ENCODE measurements at regions not wholly inside any gene's neighbourhood (a gene's known extent, or its start where the extent isn't known, plus 50 kb on each side); places are given as distances from the start of the nearest gene placed in this dataset.
A peak's percentile ranks its signal among the peaks of the same experiment; 100 is the strongest.

DNA sequence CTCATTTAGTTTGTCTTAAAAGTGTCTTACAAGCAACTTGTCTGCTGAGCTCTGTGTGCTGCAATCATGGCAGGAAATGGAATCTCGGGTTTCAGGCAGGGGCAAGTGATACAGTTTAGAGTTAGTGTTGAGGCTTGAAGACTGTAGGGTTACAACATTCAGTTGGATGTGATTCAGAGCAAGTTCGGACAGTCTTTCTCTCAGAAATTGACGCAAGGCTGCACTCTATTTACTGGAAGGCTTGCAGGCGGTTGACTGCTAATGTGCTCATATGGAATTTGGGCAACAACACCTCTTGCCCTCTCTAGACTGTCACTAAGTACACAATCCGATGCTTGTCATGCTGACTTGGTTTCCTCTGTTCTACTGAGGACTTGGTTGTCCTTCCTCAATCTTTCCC, 161.7 kb upstream of the BMPER start:
- DNase-seq (ENCODE audit: missing footprints) (no peak), ATAC-seq (peak; percentile 58)
- intact Hi-C loops (cut with DNase I) = no loop called here

- ATAC-seq (no peak), DNase-seq (ENCODE audit: missing footprints) (no peak)
- intact Hi-C loops (cut with DNase I) = no loop called here
Observed at GRCh38 chr7:33744293-33745075, 160.9 kb upstream of the BMPER start.

GRCh38 chr7:33745934-33746333, 159.4 kb upstream of the BMPER start:
- intact Hi-C loops (cut with DNase I) = no loop called here
- ATAC-seq = no peak

DNA sequence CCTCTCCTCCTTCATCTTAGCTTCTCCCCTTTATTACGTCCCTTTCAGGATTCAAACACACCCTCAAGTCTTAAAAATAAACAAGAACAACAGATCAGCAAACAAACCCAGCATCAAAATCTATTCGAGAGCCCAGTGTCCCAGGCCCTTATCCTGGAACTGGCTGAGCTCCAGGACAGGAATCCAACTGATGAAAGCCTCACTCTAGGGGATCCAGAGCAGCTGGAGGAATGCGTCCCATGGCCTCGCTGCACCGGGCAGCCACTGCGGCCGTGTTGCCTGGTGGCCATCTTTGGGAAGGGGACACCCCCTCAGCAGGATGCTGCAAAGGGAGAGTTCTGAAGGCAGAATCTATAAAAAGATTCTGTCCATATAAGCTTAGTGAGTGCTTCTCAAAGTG, 156.5 kb upstream of the BMPER start:
- DNase-seq (ENCODE audit: missing footprints) (no peak), ATAC-seq (no peak)
- intact Hi-C loops (cut with DNase I) = no loop called here

More at GRCh38 chr7:33745934-33746333, 159.4 kb upstream of the BMPER start:
- DNase-seq (ENCODE audit: missing footprints) = no peak

GRCh38 chr7:33750177-33750576, 155.2 kb upstream of the BMPER start:
- intact Hi-C loops (cut with DNase I) = no loop called here
- ATAC-seq = no peak
- DNase-seq (ENCODE audit: missing footprints) = no peak

DNA sequence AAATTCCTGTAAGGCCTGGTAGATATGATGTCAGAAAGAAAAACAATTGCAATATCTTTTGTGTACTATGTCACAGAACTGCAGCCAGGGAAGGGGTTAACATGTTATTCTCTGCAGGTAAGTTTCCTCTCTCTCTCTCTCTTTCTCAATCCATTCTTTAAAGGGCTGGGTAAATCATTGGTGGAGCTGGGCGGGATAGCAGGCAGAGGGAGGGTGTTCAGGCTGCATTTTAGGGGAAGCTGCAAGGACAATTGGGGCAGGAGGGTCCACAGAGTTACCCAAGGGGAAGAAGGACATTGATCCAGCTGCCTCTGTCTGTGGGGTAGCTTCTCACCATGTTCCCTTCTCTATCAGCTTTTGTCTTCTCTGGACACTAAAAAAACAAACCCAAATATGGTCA, 153.9 kb upstream of the BMPER start:
- ATAC-seq (no peak), DNase-seq (ENCODE audit: missing footprints) (no peak)
- intact Hi-C loops (cut with DNase I) = no loop called here

DNA sequence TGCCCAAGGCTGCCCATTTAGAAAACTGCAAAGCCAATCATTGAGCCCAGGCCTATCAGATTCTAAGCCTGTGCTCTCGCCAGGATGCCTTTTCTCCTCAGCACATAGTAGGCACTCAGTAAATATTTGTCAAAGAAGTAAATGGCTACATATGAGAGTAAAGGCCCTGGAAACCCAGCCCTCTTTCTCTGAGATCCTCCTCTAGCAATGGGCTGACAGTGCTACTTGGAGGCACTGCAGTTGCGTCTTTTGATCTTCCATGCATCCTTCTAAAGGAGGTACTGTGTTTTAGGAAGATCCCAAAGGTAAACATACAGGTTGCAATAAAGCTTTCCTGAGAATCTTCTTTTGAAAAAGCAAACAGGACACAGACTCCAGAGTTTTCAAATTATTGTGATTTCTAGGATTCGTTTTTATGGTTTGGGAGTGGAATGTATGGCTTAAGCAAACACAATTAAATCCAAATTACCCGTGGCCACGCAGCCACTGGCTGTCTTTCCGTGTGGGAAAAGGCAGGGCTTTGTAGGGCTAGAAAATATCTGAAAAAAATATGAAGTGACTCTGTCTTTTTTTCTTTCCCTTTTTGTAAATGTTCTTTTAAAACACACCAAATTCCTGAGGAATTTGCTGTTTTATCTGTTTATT, 151.3 kb upstream of the BMPER start:
- DNase-seq (ENCODE audit: missing footprints) (no peak), ATAC-seq (no peak)
- intact Hi-C loops (cut with DNase I) = no loop called here

DNA sequence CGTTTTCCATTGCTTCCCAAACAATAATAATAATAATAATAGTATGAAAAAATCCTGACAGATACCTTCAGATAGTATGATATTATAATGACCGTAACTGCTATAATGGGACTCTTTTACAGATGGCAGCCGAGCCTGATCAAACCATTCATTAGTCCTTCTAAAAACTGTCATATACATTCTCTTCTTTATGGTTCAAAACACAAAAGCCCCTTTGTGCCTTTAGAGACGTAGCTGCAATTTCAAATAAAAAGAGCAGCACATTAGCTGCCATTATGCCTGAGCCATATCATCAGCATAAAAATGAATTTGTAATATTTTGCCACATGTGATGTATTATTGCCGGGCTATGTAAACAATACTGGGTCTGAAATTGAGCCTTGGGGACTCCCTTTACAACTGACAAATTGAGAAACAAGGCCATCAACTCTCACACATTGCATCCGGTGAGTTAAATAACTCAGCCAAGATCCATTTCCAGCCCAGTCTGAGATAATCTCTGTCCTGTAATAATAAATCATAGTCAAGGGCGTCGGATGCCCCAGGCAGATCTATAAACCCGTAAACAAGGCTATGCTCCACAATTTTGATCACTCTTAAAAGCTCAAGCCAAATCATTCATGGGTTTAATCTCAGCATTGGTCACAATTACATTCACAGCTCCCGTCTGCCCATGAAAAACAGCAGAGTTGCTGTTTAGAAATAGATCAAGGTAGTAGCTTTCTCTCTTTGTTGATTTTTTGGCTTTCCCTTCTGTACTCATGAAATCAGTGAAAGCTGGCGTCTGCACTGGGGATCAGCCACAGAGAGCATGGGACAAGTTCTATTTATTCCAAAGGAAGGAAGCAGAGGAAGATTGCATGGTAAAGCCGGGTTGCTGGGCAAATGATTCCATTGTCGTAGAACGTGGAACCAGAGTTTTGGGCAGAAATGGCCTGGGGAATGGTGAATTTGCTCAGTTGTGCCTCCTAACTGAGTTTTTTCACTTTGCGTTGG, 150.1 kb upstream of the BMPER start:
- ATAC-seq (no peak), DNase-seq (ENCODE audit: missing footprints) (no peak)
- intact Hi-C loops (cut with DNase I) = no loop called here

DNA sequence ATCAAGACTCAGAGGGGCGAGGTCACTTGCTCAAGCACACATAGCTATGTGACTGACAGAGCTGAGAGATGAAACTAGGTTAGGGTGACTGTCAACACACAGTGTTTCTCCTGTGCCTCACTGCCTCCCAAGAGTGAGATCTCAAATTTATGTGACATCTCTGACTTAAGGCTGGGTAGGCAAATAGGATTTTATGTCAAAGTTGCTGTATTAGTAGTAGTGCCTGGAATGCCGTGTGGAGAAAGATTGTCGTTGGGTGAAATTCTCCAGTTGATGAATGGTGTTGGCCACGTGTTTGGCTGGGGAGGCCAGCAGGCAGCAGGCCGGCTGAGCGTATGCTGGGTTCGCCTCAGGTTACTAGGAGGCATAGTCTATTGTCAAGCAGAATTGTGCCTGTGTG, 148.3 kb upstream of the BMPER start:
- peak; percentile 48 for ATAC-seq
- DNase-seq (ENCODE audit: missing footprints) = no peak
- intact Hi-C loops (cut with DNase I) = loop anchor here (1.0 to 2.0 kb wide), 2 partner anchors 138 to 176 kb away; no protein-coding TSS in a partner anchor

DNA sequence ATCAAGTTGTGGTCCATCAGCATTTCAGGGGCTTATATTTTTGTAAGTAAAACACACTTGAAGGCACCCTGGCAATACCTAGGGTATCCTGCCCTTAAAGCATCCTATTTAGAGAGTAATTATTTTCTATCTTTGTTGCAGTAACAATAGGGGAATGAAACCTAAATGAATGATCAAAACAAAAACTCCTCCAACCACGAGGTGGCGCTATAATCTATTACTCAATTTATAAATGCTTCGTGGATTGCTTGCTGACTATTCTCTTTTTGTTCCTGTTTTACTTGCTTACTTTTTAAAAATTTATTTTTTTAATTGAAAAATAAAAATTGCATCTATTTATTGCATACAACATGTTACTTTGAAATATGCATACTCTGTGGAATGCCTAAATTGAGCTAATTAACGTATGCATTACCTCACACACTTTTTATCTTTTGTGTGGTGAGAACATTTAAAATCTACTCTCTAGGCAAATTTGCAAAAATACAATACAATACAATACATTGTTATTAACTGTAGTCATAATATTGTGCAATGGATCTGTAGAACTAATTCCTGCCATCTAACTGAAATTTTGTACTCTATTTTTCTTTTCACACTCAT, 147.7 kb upstream of the BMPER start:
- intact Hi-C loops (cut with DNase I) = loop anchor here (1.0 to 2.0 kb wide), 2 partner anchors 137 to 176 kb away; no protein-coding TSS in a partner anchor
- DNase-seq (ENCODE audit: missing footprints) (no peak), ATAC-seq (no peak)

GRCh38 chr7:33760146-33760545, 145.2 kb upstream of the BMPER start:
- intact Hi-C loops (cut with DNase I) = loop anchor here (5.0 kb wide), 1 partner anchor 47 kb away; no protein-coding TSS in a partner anchor
- no peak for ATAC-seq
- DNase-seq (ENCODE audit: missing footprints) = no peak

DNA sequence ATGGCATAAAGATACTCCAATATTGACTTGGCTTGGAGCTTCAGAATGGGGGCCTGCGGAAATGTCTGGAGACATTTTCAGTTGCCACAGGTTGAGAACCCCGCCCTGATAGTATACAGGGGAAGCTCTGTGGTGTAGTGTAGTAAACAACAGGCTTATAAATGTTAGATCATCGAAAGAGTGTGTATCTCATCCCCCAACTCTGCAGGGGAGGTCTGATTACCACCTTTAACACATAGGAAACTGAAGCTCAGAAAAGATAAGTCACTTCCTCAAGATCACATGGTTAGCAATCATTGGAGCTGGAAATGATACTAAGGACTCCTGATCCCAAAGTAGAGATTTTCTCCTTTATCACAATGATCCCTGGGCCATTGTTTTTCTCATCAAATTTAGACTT, 144.5 kb upstream of the BMPER start:
- DNase-seq (ENCODE audit: missing footprints) = no peak
- no peak for ATAC-seq
- intact Hi-C loops (cut with DNase I) = loop anchor here (5.0 kb wide), 1 partner anchor 46 kb away; no protein-coding TSS in a partner anchor

GRCh38 chr7:33761449-33762080, 143.8 kb upstream of the BMPER start:
- peak; percentile 73 for ATAC-seq
- intact Hi-C loops (cut with DNase I) = loop anchor here (5.0 kb wide), 1 partner anchor 46 kb away; no protein-coding TSS in a partner anchor
- DNase-seq (ENCODE audit: missing footprints) = no peak

DNA sequence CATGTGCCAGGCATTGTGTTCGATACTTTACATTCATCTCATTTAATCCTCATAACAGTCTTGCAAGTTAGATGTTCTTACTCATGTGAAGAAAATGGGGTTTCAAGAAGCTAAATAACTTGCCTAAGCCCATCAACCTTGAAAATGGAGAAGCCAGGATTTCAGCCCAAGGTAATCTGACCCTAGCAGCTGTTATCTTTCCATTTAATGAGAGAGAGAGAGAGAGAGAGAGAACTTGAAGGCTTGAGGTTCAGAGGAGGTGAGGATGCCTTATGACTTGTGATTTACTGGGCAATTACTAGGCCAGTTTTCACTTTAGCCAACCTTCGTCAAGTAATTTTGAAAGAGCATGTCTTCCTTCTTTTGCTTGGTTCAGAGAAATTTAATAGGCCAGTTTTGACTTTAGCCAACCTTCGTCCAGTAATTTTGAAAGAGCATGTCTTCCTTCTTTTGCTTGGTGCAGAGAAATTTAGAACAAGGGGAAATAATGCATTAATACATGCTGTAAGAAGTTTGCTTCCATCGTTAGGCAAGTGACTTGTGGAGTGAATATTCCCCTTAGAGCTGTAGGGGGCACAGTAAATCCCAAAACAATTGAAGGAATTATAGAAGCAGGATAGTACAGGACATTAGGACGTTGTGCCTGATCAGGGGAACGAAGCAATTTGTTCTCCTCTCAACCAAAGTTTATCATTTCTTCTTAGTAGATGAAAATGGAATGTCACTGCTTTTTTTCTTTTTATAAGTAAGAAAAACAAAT, 143.0 kb upstream of the BMPER start:
- DNase-seq (ENCODE audit: missing footprints) (no peak), ATAC-seq (no peak)
- intact Hi-C loops (cut with DNase I) = loop anchor here (5.0 kb wide), 1 partner anchor 45 kb away; no protein-coding TSS in a partner anchor

DNA sequence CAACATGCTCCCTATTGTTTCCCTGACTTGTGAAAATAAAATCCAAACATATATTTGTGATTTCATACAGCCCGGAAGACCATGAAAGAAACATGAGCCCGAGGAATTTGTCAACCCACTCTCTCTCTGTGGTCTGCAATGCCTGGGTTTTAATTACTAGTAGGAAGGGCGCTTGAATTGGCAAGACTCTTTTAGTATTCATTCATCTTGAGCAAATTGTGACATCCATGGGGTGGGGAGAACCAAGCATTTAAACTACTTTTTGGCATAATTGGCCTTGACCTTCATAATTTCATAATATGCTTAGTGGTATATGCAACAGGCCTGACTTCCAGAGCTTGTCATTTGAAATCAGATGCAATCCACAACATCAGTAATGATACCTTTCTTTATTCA, 142.4 kb upstream of the BMPER start:
- intact Hi-C loops (cut with DNase I) = loop anchor here (5.0 kb wide), 1 partner anchor 44 kb away; no protein-coding TSS in a partner anchor
- ATAC-seq (no peak), DNase-seq (ENCODE audit: missing footprints) (no peak)

- no peak for DNase-seq (ENCODE audit: missing footprints)
- intact Hi-C loops (cut with DNase I) = loop anchor here (5.0 kb wide), 1 partner anchor 42 kb away; no protein-coding TSS in a partner anchor
- ATAC-seq = peak; percentile 17
Observed at GRCh38 chr7:33764752-33765451, 140.4 kb upstream of the BMPER start.

DNA sequence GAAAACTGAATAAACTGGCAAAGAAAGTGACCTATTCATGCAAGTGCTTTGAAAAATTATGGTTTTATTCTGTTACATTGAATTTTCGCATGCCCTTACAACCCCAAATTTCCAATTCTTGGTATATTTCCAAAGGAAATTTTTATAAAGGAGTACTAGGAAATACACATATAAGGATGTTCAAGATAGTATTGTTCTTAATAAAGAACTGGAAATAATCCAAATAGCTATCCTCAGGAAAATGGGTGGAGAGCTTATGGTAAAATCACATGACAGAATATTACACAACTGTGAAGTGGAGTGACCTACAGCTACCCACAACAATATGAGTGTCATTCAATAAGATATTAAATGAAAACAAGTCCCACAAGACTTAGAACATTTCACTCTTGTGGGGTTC, 138.9 kb upstream of the BMPER start:
- intact Hi-C loops (cut with DNase I) = no loop called here
- ATAC-seq = no peak

More for the DNA sequence above, 138.9 kb upstream of the BMPER start:
- DNase-seq (ENCODE audit: missing footprints) = no peak

Data from Right ventricle myocardium inferior (tissue), 1 donor.